SW480 (cell line): ENCODE measurements at regions not wholly inside any gene's neighbourhood (a gene's known extent, or its start where the extent isn't known, plus 50 kb on each side); places are given as distances from the start of the nearest gene placed in this dataset.

Source experiments
- DNase-seq: peaks from one replicate; pipeline ENCODE4 v3.0.0-alpha.2; 2016; ENCODE audit warnings: low spot score

DNA sequence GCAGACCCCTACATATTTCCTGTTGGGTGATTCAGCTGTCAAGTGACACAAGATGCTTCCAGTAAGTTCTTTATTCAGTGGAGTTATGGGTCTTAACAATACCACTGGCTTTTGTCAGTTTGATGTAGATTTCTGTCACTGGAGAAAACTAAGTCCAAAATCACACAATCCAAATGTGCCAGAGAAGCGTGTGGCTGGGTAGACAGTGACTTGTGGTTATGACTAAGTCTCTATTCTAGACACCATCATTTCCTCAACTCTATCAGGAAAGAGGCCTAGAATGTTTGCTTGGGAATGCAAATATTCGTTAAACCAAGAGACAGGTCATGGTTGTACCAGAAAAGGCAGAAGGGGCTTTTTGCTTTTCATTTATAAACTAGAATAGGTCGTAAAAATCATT lies 54.4 kb upstream of the HS3ST1 start:
- no peak for DNase-seq

GRCh38 chr4:11480683-11481082 lies 52.0 kb upstream of the HS3ST1 start:
- no peak for DNase-seq
